ENCODE measurements at regions not wholly inside any gene's neighbourhood (a gene's known extent, or its start where the extent isn't known, plus 50 kb on each side); places are given as distances from the start of the nearest gene placed in this dataset.

GRCh38 chr14:101135796-101136742 lies 232.5 kb upstream of the RTL1 start:
- TF ChIP-seq, protein P1, sequence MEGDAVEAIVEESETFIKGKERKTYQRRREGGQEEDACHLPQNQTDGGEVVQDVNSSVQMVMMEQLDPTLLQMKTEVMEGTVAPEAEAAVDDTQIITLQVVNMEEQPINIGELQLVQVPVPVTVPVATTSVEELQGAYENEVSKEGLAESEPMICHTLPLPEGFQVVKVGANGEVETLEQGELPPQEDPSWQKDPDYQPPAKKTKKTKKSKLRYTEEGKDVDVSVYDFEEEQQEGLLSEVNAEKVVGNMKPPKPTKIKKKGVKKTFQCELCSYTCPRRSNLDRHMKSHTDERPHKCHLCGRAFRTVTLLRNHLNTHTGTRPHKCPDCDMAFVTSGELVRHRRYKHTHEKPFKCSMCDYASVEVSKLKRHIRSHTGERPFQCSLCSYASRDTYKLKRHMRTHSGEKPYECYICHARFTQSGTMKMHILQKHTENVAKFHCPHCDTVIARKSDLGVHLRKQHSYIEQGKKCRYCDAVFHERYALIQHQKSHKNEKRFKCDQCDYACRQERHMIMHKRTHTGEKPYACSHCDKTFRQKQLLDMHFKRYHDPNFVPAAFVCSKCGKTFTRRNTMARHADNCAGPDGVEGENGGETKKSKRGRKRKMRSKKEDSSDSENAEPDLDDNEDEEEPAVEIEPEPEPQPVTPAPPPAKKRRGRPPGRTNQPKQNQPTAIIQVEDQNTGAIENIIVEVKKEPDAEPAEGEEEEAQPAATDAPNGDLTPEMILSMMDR (conservative IDR thresholded peaks at IDR 0.05; ENCODE audit: low read length), result no peak
- no peak for TF ChIP-seq EZH2phosphoT487 (IDR thresholded peaks at IDR 0.05; ENCODE audit: borderline replicate concordance, low read depth, low read length)

Measured in OCI-LY7 (cell line).